ENCODE measurements at regions not wholly inside any gene's neighbourhood (a gene's known extent, or its start where the extent isn't known, plus 50 kb on each side); places are given as distances from the start of the nearest gene placed in this dataset.

- POLR2A ChIA-PET, result no interaction called here
- H3K9me3 ChIP-seq (ENCODE audit: control insufficient read depth, insufficient read depth, low read depth, low read length), result no peaks in the 10 kb centered on the region
- CTCF ChIA-PET, result interaction anchor here (1.0 kb wide), 1 partner anchor 14 kb away, joined by 3 read pairs; no protein-coding TSS in a partner anchor
- no peak overlapping the region for H3K27ac ChIP-seq (ENCODE audit: extremely low read depth, low read depth, low read length)
- TF ChIP-seq ZNF37A (tag by site-specific recombination; IDR thresholded peaks at IDR 0.05), result no peak
- TF ChIP-seq ZIC2 (tag by site-specific recombination; IDR thresholded peaks at IDR 0.05), result no peak
- TF ChIP-seq ZNF302 (tag by site-specific recombination; IDR thresholded peaks at IDR 0.05; ENCODE audit: low read depth), result no peak
- no peak for TF ChIP-seq INSM2 (tag by site-specific recombination; IDR thresholded peaks at IDR 0.05)
- no peak for TF ChIP-seq ZNF292 (tag by site-specific recombination; IDR thresholded peaks at IDR 0.05; ENCODE audit: borderline replicate concordance, low read depth)
- TF ChIP-seq ZNF362 (tag by site-specific recombination; IDR thresholded peaks at IDR 0.05), result no peak
- TF ChIP-seq ZNF585B (tag by site-specific recombination; IDR thresholded peaks at IDR 0.05), result no peak
- TF ChIP-seq ZNF175 (tag by site-specific recombination; IDR thresholded peaks at IDR 0.05), result no peak
- no peak for TF ChIP-seq PRDM4 (tag by site-specific recombination; IDR thresholded peaks at IDR 0.05)
- no peak for TF ChIP-seq ZNF473 (tag by site-specific recombination; IDR thresholded peaks at IDR 0.05)
- no peak for TF ChIP-seq ZBTB48 (tag by site-specific recombination; IDR thresholded peaks at IDR 0.05)
- no peak for TF ChIP-seq TCF7L2 (IDR thresholded peaks at IDR 0.05; ENCODE audit: borderline replicate concordance, low read depth, low read length)
- TF ChIP-seq SP3 (tag by site-specific recombination; IDR thresholded peaks at IDR 0.05), result no peak
- TF ChIP-seq ZNF521 (tag by site-specific recombination; IDR thresholded peaks at IDR 0.05), result no peak
- TF ChIP-seq ZSCAN4 (tag by site-specific recombination; IDR thresholded peaks at IDR 0.05), result no peak
- no peak for TF ChIP-seq ZNF19 (tag by site-specific recombination; IDR thresholded peaks at IDR 0.05; ENCODE audit: low read depth)
- H3K4me1 ChIP-seq (ENCODE audit: control insufficient read depth, insufficient read depth, low read length), result no peaks in the 10 kb centered on the region
- no peak overlapping the region for H3K4me3 ChIP-seq (ENCODE audit: low read depth, low read length)
- no peaks in the 10 kb centered on the region for H3K36me3 ChIP-seq (ENCODE audit: control insufficient read depth in 2 of 2, insufficient read depth in 1 of 2, low read length in 2 of 2)
Measured at GRCh38 chr13:107192289-107192688, 624.4 kb upstream of the ARGLU1 start.

GRCh38 chr13:107190065-107190464, 622.1 kb upstream of the ARGLU1 start:
- Histone ChIP-seq H3K4me3 (ENCODE audit: low read depth, low read length) (no peak overlapping the region), H3K36me3 (ENCODE audit: control insufficient read depth in 2 of 2, insufficient read depth in 1 of 2, low read length in 2 of 2) (no peaks in the 10 kb centered on the region), H3K27ac (ENCODE audit: extremely low read depth, low read depth, low read length) (no peak overlapping the region), H3K9me3 (ENCODE audit: control insufficient read depth, insufficient read depth, low read depth, low read length) (no peaks in the 10 kb centered on the region), H3K4me1 (ENCODE audit: control insufficient read depth, insufficient read depth, low read length) (no peaks in the 10 kb centered on the region)
- ChIA-PET CTCF (no interaction called here), POLR2A (no interaction called here)
- TF ChIP-seq ZBTB10 (tag by site-specific recombination; IDR thresholded peaks at IDR 0.05), result no peak
- no peak for TF ChIP-seq ZBTB44 (tag by site-specific recombination; IDR thresholded peaks at IDR 0.05)
- no peak for TF ChIP-seq ZNF324 (tag by site-specific recombination; IDR thresholded peaks at IDR 0.05)
- TF ChIP-seq HIC1 (tag by site-specific recombination; IDR thresholded peaks at IDR 0.05), result no peak
- TF ChIP-seq ZNF76 (tag by site-specific recombination; IDR thresholded peaks at IDR 0.05; ENCODE audit: borderline replicate concordance, low read depth), result no peak
- TF ChIP-seq HOXC10 (CRISPR knock-in tag; IDR thresholded peaks at IDR 0.05), result no peak
